ENCODE measurements at regions not wholly inside any gene's neighbourhood (a gene's known extent, or its start where the extent isn't known, plus 50 kb on each side); places are given as distances from the start of the nearest gene placed in this dataset.

DNA sequence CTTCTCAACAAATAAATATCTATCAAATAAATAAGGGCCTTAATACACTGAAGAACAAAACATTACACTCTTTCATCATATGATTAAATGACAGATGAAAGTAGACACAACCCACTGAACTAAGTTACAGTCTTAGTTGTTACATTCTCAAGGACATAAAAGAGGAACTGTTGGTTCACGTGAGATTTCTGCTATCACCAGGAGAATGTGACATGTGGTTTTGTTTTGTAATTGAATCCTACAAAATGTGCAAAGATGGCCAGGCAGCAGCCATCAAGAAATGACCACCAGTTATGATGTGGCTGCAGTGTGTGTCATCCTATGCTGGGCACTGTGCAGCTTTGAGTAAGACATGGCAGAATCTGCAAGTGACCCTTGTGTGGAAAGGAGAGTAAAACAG is 310.6 kb upstream of the PIK3C3 start:
- TF ChIP-seq, protein P1, sequence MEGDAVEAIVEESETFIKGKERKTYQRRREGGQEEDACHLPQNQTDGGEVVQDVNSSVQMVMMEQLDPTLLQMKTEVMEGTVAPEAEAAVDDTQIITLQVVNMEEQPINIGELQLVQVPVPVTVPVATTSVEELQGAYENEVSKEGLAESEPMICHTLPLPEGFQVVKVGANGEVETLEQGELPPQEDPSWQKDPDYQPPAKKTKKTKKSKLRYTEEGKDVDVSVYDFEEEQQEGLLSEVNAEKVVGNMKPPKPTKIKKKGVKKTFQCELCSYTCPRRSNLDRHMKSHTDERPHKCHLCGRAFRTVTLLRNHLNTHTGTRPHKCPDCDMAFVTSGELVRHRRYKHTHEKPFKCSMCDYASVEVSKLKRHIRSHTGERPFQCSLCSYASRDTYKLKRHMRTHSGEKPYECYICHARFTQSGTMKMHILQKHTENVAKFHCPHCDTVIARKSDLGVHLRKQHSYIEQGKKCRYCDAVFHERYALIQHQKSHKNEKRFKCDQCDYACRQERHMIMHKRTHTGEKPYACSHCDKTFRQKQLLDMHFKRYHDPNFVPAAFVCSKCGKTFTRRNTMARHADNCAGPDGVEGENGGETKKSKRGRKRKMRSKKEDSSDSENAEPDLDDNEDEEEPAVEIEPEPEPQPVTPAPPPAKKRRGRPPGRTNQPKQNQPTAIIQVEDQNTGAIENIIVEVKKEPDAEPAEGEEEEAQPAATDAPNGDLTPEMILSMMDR (IDR thresholded peaks at IDR 0.05): no peak
- TF ChIP-seq POLR2A (IDR thresholded peaks at IDR 0.05): no peak
